GM19455 (cell line): ENCODE measurements at regions not wholly inside any gene's neighbourhood (a gene's known extent, or its start where the extent isn't known, plus 50 kb on each side); places are given as distances from the start of the nearest gene placed in this dataset.
"Not testable (repeated sequence)": the region's sequence is repeated elsewhere in the genome, so short reads cannot be mapped to it uniquely, and the experiment has no call there.

ENCODE experiments used
- ATAC-seq: cut with Tn5 transposase; IDR thresholded peaks from one replicate; pipeline ENCODE4 v1.9.1; 2021; ENCODE audit not compliant: unreplicated experiment

GRCh38 chr1:144031550-144031949 lies 59.8 kb upstream of the FAM72C start:
- not testable (repeated sequence) for ATAC-seq

- ATAC-seq = peak; percentile 66
Measured at GRCh38 chr1:144026022-144026421, 54.2 kb upstream of the FAM72C start.

DNA sequence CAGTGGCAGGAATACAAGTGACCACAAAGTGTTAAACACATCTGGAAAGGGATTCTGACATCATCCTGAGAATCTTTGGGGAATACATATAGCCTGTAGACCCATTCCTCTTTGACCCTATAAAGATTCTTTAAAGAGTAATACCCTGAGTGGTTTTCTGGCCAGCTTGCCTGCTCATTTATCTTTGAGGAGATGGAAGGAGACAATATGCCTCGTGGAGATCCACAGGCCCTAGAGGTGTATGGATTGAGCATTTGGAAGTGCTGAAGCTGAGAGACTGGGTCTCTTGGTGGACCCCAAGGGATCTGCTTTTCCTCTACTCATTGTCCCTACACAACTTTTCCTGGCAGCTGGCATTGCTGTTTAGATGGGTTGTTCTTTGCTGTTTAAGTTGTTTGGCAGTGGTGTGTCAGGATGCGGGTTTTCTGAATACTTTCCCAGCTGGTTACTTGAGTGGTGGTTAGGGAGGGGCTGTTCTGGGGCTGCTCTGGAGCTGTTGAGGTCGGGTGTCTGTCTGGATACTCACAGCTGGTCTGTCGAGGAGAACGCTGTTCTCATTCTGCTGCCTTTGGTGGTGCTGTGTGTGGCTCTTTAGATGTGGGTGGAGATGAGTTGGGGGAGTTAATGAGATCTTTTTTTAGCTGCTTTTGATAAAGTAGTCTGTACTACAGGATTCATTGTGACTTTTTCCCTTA lies 50.1 kb upstream of the FAM72C start:
- ATAC-seq = not testable (repeated sequence)
